ENCODE measurements at regions not wholly inside any gene's neighbourhood (a gene's known extent, or its start where the extent isn't known, plus 50 kb on each side); places are given as distances from the start of the nearest gene placed in this dataset.

GRCh38 chr3:135558150-135558783 lies 407.3 kb upstream of the PPP2R3A start:
- no peak overlapping the region for H3K4me3 ChIP-seq (ENCODE audit: low read length in 2 of 2)
- no peaks in the 10 kb centered on the region for H3K4me1 ChIP-seq (ENCODE audit: insufficient read depth, low read length)
- peaks cover 0 to 3% of the 10 kb centered on the region in 2 donors for H3K27me3 Mint-ChIP-seq
- no peaks in the 10 kb centered on the region for H3K9me3 ChIP-seq (ENCODE audit: control insufficient read depth in 1 of 2, low read length in 2 of 2)
- H3K36me3 ChIP-seq (ENCODE audit: insufficient read depth, low read length), result no peaks in the 10 kb centered on the region
- H3K27ac Mint-ChIP-seq, result no peak overlapping the region
- CTCF ChIA-PET (ENCODE audit: partially characterized antibody), result no interaction called here
- H3K27ac ChIP-seq (ENCODE audit: low read depth, low read length), result no peak overlapping the region
- DNase-seq, result no peak
- H3K27me3 ChIP-seq (ENCODE audit: insufficient read depth, low read length), result no peaks in the 10 kb centered on the region
- H3K36me3 Mint-ChIP-seq, result no peaks in the 10 kb centered on the region
- POLR2A ChIA-PET (ENCODE audit: partially characterized antibody), result no interaction called here
- H3K4me1 Mint-ChIP-seq, result no peaks in the 10 kb centered on the region
- H3K9me3 Mint-ChIP-seq, result peaks cover 0 to 8% (median 0%) of the 10 kb centered on the region in 8 donors
- intact Hi-C loops (cut with micrococcal nuclease), result no loop called here
- H3K4me3 Mint-ChIP-seq, result no peak overlapping the region

- Histone ChIP-seq H3K27ac (ENCODE audit: low read depth, low read length) (no peak overlapping the region), H3K4me1 (ENCODE audit: insufficient read depth, low read length) (no peaks in the 10 kb centered on the region), H3K4me3 (ENCODE audit: low read length in 2 of 2) (no peak overlapping the region), H3K36me3 (ENCODE audit: insufficient read depth, low read length) (no peaks in the 10 kb centered on the region), H3K9me3 (ENCODE audit: control insufficient read depth in 1 of 2, low read length in 2 of 2) (no peaks in the 10 kb centered on the region), H3K27me3 (ENCODE audit: insufficient read depth, low read length) (no peaks in the 10 kb centered on the region)
- H3K4me3 Mint-ChIP-seq, result no peak overlapping the region
- H3K27me3 Mint-ChIP-seq, result peaks cover 0 to 3% of the 10 kb centered on the region in 2 donors
- no peaks in the 10 kb centered on the region for H3K36me3 Mint-ChIP-seq
- H3K9me3 Mint-ChIP-seq, result peaks cover 0 to 8% (median 0%) of the 10 kb centered on the region in 8 donors
- CTCF ChIA-PET (ENCODE audit: partially characterized antibody), result no interaction called here
- POLR2A ChIA-PET (ENCODE audit: partially characterized antibody), result no interaction called here
- no peak for DNase-seq
- H3K27ac Mint-ChIP-seq, result no peak overlapping the region
- intact Hi-C loops (cut with micrococcal nuclease), result no loop called here
- H3K4me1 Mint-ChIP-seq, result no peaks in the 10 kb centered on the region
Measured at GRCh38 chr3:135558906-135559305, 406.6 kb upstream of the PPP2R3A start.

DNA sequence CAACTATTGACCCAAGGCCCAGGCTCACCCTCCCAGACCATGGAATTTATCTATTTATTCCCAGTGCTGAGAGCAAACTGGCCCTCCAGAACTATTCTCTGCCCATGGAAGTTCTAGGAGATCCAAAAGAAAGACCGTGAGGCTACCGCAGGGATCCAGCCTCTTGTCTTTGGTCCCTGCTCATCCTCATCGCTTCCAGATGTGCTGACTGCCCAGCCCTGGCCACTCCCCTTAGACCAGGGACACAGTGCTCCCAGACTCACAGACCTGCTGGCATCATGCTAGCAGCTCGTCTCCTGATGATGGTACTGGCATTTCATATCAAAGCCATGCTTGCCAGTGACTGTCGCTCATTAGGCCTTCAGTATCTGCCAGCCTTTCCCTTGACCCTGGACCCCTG lies 405.7 kb upstream of the PPP2R3A start:
- H3K27me3 Mint-ChIP-seq, result peaks cover 0 to 3% of the 10 kb centered on the region in 2 donors
- Histone ChIP-seq H3K9me3 (ENCODE audit: control insufficient read depth in 1 of 2, low read length in 2 of 2) (no peaks in the 10 kb centered on the region), H3K4me3 (ENCODE audit: low read length in 2 of 2) (no peak overlapping the region), H3K27me3 (ENCODE audit: insufficient read depth, low read length) (no peaks in the 10 kb centered on the region), H3K27ac (ENCODE audit: low read depth, low read length) (no peak overlapping the region), H3K4me1 (ENCODE audit: insufficient read depth, low read length) (no peaks in the 10 kb centered on the region), H3K36me3 (ENCODE audit: insufficient read depth, low read length) (no peaks in the 10 kb centered on the region)
- ChIA-PET CTCF (ENCODE audit: partially characterized antibody) (no interaction called here), POLR2A (ENCODE audit: partially characterized antibody) (no interaction called here)
- DNase-seq, result no peak
- H3K36me3 Mint-ChIP-seq, result no peaks in the 10 kb centered on the region
- no peak overlapping the region for H3K27ac Mint-ChIP-seq
- H3K4me3 Mint-ChIP-seq, result no peak overlapping the region
- peaks cover 0 to 9% (median 0%) of the 10 kb centered on the region in 8 donors for H3K9me3 Mint-ChIP-seq
- H3K4me1 Mint-ChIP-seq, result no peaks in the 10 kb centered on the region
- intact Hi-C loops (cut with micrococcal nuclease), result no loop called here

DNA sequence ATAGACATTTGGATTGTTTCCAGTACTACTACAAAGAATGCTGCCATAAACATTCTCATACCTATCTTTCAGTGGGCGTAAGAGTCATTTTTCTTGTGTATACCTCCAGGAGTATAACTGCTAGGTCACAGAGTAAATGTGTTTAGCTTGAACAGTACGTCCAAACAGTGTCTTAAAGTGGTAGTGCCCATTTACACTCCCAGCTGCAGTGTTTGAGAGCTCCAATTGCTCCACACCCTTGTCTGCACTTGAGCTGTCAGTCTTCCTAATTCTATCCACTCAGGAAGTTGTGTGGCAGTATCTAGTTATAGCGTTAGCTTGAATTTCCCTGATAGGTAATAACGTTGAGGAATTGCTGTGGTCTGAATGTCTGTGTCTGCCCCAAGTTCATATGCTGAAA lies 404.7 kb upstream of the PPP2R3A start:
- Histone ChIP-seq H3K27me3 (ENCODE audit: insufficient read depth, low read length) (no peaks in the 10 kb centered on the region), H3K27ac (ENCODE audit: low read depth, low read length) (no peak overlapping the region), H3K4me1 (ENCODE audit: insufficient read depth, low read length) (no peaks in the 10 kb centered on the region), H3K36me3 (ENCODE audit: insufficient read depth, low read length) (no peaks in the 10 kb centered on the region), H3K4me3 (ENCODE audit: low read length in 2 of 2) (no peak overlapping the region), H3K9me3 (ENCODE audit: control insufficient read depth in 1 of 2, low read length in 2 of 2) (no peaks in the 10 kb centered on the region)
- no peak for DNase-seq
- Mint-ChIP-seq H3K36me3 (no peaks in the 10 kb centered on the region), H3K27me3 (peaks cover 0 to 3% of the 10 kb centered on the region in 2 donors), H3K4me3 (no peak overlapping the region), H3K4me1 (no peaks in the 10 kb centered on the region), H3K9me3 (peaks cover 0 to 9% (median 0%) of the 10 kb centered on the region in 8 donors), H3K27ac (no peak overlapping the region)
- ChIA-PET POLR2A (ENCODE audit: partially characterized antibody) (no interaction called here), CTCF (ENCODE audit: partially characterized antibody) (no interaction called here)
- intact Hi-C loops (cut with micrococcal nuclease), result no loop called here

DNA sequence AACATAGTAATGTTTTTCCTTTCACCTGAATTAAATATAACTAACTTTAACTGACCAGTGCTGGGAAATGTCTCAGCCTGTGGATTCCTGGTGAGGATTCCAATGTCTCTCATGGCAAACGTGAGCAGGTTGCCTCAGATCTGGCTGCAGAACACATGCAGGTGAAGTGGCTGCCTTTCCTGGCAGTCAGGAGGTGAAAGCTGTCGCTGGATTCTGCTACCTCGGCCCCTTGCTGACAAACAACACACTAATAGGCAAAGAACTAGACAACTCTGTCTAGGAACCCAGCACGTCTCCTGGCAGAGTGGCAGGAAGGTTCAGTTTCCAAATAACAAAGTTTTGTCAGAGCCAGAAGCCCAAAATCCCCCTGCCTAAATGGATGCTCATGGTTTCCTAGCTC lies 400.8 kb upstream of the PPP2R3A start:
- Mint-ChIP-seq H3K27ac (no peak overlapping the region), H3K36me3 (no peaks in the 10 kb centered on the region), H3K9me3 (peaks cover 0 to 9% (median 0%) of the 10 kb centered on the region in 8 donors), H3K4me1 (no peaks in the 10 kb centered on the region), H3K27me3 (peaks cover 0 to 3% of the 10 kb centered on the region in 2 donors), H3K4me3 (no peak overlapping the region)
- H3K4me1 ChIP-seq (ENCODE audit: insufficient read depth, low read length), result no peaks in the 10 kb centered on the region
- H3K9me3 ChIP-seq (ENCODE audit: control insufficient read depth in 1 of 2, low read length in 2 of 2), result no peaks in the 10 kb centered on the region
- no peak for DNase-seq
- H3K27me3 ChIP-seq (ENCODE audit: insufficient read depth, low read length), result no peaks in the 10 kb centered on the region
- intact Hi-C loops (cut with micrococcal nuclease), result no loop called here
- H3K36me3 ChIP-seq (ENCODE audit: insufficient read depth, low read length), result no peaks in the 10 kb centered on the region
- H3K27ac ChIP-seq (ENCODE audit: low read depth, low read length), result no peak overlapping the region
- CTCF ChIA-PET (ENCODE audit: partially characterized antibody), result no interaction called here
- H3K4me3 ChIP-seq (ENCODE audit: low read length in 2 of 2), result no peak overlapping the region
- POLR2A ChIA-PET (ENCODE audit: partially characterized antibody), result no interaction called here

DNA sequence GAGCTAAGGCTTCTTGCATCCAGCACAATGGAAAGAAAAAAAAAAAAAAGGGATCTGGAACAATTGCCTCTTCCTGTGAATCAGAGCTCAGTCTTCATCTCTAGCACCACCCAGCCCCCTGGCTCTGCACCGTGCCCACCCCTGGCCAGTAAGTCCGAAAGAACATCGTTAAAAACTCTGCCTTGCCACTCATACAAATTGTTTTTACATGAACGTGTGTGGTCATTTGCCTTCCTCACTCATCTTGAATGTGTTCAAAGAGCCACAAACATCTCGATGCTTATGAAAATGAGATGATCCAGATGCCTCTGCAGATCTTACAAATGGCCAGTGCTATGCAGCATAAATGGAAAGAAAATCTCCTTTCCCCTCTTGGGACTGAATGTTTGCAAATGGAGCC lies 400.0 kb upstream of the PPP2R3A start:
- no peak overlapping the region for H3K4me3 Mint-ChIP-seq
- Histone ChIP-seq H3K9me3 (ENCODE audit: control insufficient read depth in 1 of 2, low read length in 2 of 2) (no peaks in the 10 kb centered on the region), H3K36me3 (ENCODE audit: insufficient read depth, low read length) (no peaks in the 10 kb centered on the region), H3K27me3 (ENCODE audit: insufficient read depth, low read length) (no peaks in the 10 kb centered on the region), H3K27ac (ENCODE audit: low read depth, low read length) (no peak overlapping the region), H3K4me1 (ENCODE audit: insufficient read depth, low read length) (no peaks in the 10 kb centered on the region), H3K4me3 (ENCODE audit: low read length in 2 of 2) (no peak overlapping the region)
- intact Hi-C loops (cut with micrococcal nuclease), result no loop called here
- H3K4me1 Mint-ChIP-seq, result no peaks in the 10 kb centered on the region
- peaks cover 0 to 3% of the 10 kb centered on the region in 2 donors for H3K27me3 Mint-ChIP-seq
- ChIA-PET CTCF (ENCODE audit: partially characterized antibody) (no interaction called here), POLR2A (ENCODE audit: partially characterized antibody) (no interaction called here)
- H3K27ac Mint-ChIP-seq, result no peak overlapping the region
- peaks cover 0 to 9% (median 0%) of the 10 kb centered on the region in 8 donors for H3K9me3 Mint-ChIP-seq
- DNase-seq, result no peak
- H3K36me3 Mint-ChIP-seq, result no peaks in the 10 kb centered on the region

DNA sequence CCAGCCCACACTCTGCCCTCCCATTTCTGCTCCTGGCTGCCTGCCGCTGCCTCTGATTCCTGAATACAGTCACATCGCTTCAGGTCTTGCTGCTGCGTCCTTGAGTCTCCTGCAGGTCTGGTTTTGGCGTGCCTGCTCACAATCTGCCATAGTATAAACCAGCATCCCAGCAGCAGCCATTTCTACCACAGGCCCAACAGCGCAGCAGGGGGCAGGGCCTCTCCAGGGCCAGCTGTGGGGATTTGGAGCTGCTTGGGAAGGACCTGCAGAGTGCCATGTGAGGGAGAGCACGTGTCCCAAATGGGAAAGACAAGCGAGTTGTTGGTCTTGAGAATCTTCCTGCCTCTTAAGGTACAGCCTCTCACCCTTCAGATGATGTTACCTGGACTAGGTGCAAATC lies 398.3 kb upstream of the PPP2R3A start:
- Mint-ChIP-seq H3K27ac (no peak overlapping the region), H3K4me1 (no peaks in the 10 kb centered on the region), H3K4me3 (no peak overlapping the region), H3K9me3 (peaks cover 0 to 13% (median 0%) of the 10 kb centered on the region in 8 donors), H3K27me3 (peaks cover 0 to 3% of the 10 kb centered on the region in 2 donors), H3K36me3 (no peaks in the 10 kb centered on the region)
- H3K27me3 ChIP-seq (ENCODE audit: insufficient read depth, low read length), result no peaks in the 10 kb centered on the region
- H3K27ac ChIP-seq (ENCODE audit: low read depth, low read length), result no peak overlapping the region
- H3K4me1 ChIP-seq (ENCODE audit: insufficient read depth, low read length), result no peaks in the 10 kb centered on the region
- CTCF ChIA-PET (ENCODE audit: partially characterized antibody), result no interaction called here
- no peak for DNase-seq
- POLR2A ChIA-PET (ENCODE audit: partially characterized antibody), result no interaction called here
- no peaks in the 10 kb centered on the region for H3K9me3 ChIP-seq (ENCODE audit: control insufficient read depth in 1 of 2, low read length in 2 of 2)
- intact Hi-C loops (cut with micrococcal nuclease), result no loop called here
- no peak overlapping the region for H3K4me3 ChIP-seq (ENCODE audit: low read length in 2 of 2)
- no peaks in the 10 kb centered on the region for H3K36me3 ChIP-seq (ENCODE audit: insufficient read depth, low read length)

DNA sequence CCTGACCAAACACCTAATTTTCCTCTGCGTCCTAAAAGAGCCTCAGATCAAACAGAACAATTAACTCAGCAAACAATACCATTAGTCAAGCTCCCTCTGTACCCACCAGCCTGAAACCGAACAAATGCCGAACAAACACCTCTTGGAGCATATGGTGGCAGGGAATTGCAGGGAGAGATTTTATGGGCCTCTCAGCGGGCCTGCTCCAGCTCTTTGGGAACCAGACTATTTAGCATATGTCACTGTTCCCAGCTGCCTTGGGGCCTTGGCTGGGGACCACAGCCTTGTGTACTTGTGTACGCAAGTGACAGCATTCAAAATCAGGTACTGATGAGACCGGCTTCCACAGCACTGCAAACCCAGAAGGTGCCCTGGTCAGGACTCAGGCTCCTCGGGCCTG lies 388.8 kb upstream of the PPP2R3A start:
- intact Hi-C loops (cut with micrococcal nuclease), result no loop called here
- POLR2A ChIA-PET (ENCODE audit: partially characterized antibody), result no interaction called here
- Mint-ChIP-seq H3K4me1 (no peaks in the 10 kb centered on the region), H3K27me3 (peaks cover 0 to 2% of the 10 kb centered on the region in 2 donors), H3K36me3 (no peaks in the 10 kb centered on the region), H3K4me3 (no peak overlapping the region), H3K9me3 (peaks cover 0 to 2% (median 0%) of the 10 kb centered on the region in 8 donors), H3K27ac (no peak overlapping the region)
- Histone ChIP-seq H3K36me3 (ENCODE audit: insufficient read depth, low read length) (no peaks in the 10 kb centered on the region), H3K9me3 (ENCODE audit: control insufficient read depth in 1 of 2, low read length in 2 of 2) (no peaks in the 10 kb centered on the region), H3K4me1 (ENCODE audit: insufficient read depth, low read length) (no peaks in the 10 kb centered on the region), H3K27ac (ENCODE audit: low read depth, low read length) (no peak overlapping the region), H3K4me3 (ENCODE audit: low read length in 2 of 2) (no peak overlapping the region), H3K27me3 (ENCODE audit: insufficient read depth, low read length) (no peaks in the 10 kb centered on the region)
- no peak for DNase-seq
- CTCF ChIA-PET (ENCODE audit: partially characterized antibody), result interaction anchor here (1.4 kb wide), 1 partner anchor 14 kb away, joined by 3 read pairs; no protein-coding TSS in a partner anchor

Measured in CD4-positive, alpha-beta memory T cell (primary cell).